IPS-15b (cell line): ENCODE measurements at regions not wholly inside any gene's neighbourhood (a gene's known extent, or its start where the extent isn't known, plus 50 kb on each side); places are given as distances from the start of the nearest gene placed in this dataset.

Experiments used
- H3K27me3 ChIP-seq: one replicate; pipeline ENCODE4 v1.6.1; 2013; ENCODE audit warnings: low read length; ENCODE audit not compliant: control insufficient read depth, insufficient read depth
- H3K36me3 ChIP-seq: one replicate; pipeline ENCODE4 v1.6.1; 2013; ENCODE audit warnings: low read length; ENCODE audit not compliant: control insufficient read depth, insufficient read depth
- H3K4me1 ChIP-seq: one replicate; pipeline ENCODE4 v1.6.1; 2013; ENCODE audit warnings: mild to moderate bottlenecking, low read length; ENCODE audit not compliant: control insufficient read depth, insufficient read depth
- H3K4me3 ChIP-seq: one replicate; pipeline ENCODE4 v1.5.1; 2013; ENCODE audit warnings: low read depth, low read length
- H3K9ac ChIP-seq: one replicate; pipeline ENCODE4 v1.6.1; 2013; ENCODE audit warnings: low read depth, mild to moderate bottlenecking, low read length
- H3K9me3 ChIP-seq: one replicate; pipeline ENCODE4 v1.6.1; 2013; ENCODE audit warnings: mild to moderate bottlenecking, low read length; ENCODE audit not compliant: control insufficient read depth, insufficient read depth

GRCh38 chr3:82240322-82240721 is 478.9 kb upstream of the GBE1 start:
- no peaks in the 10 kb centered on the region for H3K9me3 ChIP-seq
- no peaks in the 10 kb centered on the region for H3K4me1 ChIP-seq
- no peaks in the 10 kb centered on the region for H3K36me3 ChIP-seq

GRCh38 chr3:82236257-82236656 is 474.8 kb upstream of the GBE1 start:
- H3K36me3 ChIP-seq: no peaks in the 10 kb centered on the region
- no peak overlapping the region for H3K9ac ChIP-seq
- H3K9me3 ChIP-seq: no peaks in the 10 kb centered on the region
- no peak overlapping the region for H3K4me3 ChIP-seq
- no peaks in the 10 kb centered on the region for H3K4me1 ChIP-seq
- H3K27me3 ChIP-seq: no peaks in the 10 kb centered on the region

More at GRCh38 chr3:82240322-82240721, 478.9 kb upstream of the GBE1 start:
- no peak overlapping the region for H3K4me3 ChIP-seq
- no peaks in the 10 kb centered on the region for H3K27me3 ChIP-seq
- no peak overlapping the region for H3K9ac ChIP-seq

GRCh38 chr3:82229397-82229796 is 468.0 kb upstream of the GBE1 start:
- Histone ChIP-seq H3K27me3 (no peaks in the 10 kb centered on the region), H3K9ac (no peak overlapping the region), H3K36me3 (no peaks in the 10 kb centered on the region), H3K4me1 (no peaks in the 10 kb centered on the region), H3K9me3 (no peaks in the 10 kb centered on the region), H3K4me3 (no peak overlapping the region)

- Histone ChIP-seq H3K4me3 (no peak overlapping the region), H3K4me1 (no peaks in the 10 kb centered on the region), H3K36me3 (no peaks in the 10 kb centered on the region), H3K9me3 (no peaks in the 10 kb centered on the region), H3K27me3 (no peaks in the 10 kb centered on the region), H3K9ac (no peak overlapping the region)
Observed at GRCh38 chr3:82224661-82225060, 463.2 kb upstream of the GBE1 start.

- H3K36me3 ChIP-seq: no peaks in the 10 kb centered on the region
- H3K27me3 ChIP-seq: no peaks in the 10 kb centered on the region
- H3K4me1 ChIP-seq: no peaks in the 10 kb centered on the region
- H3K9me3 ChIP-seq: no peaks in the 10 kb centered on the region
- no peak overlapping the region for H3K4me3 ChIP-seq
- H3K9ac ChIP-seq: no peak overlapping the region
Observed at GRCh38 chr3:82222401-82222800, 461.0 kb upstream of the GBE1 start.

GRCh38 chr3:82217571-82217970 is 456.1 kb upstream of the GBE1 start:
- Histone ChIP-seq H3K36me3 (no peaks in the 10 kb centered on the region), H3K9me3 (no peaks in the 10 kb centered on the region), H3K9ac (no peak overlapping the region), H3K4me1 (no peaks in the 10 kb centered on the region), H3K27me3 (no peaks in the 10 kb centered on the region), H3K4me3 (no peak overlapping the region)

- Histone ChIP-seq H3K27me3 (no peaks in the 10 kb centered on the region), H3K36me3 (no peaks in the 10 kb centered on the region), H3K4me3 (no peak overlapping the region), H3K9ac (no peak overlapping the region), H3K4me1 (no peaks in the 10 kb centered on the region), H3K9me3 (no peaks in the 10 kb centered on the region)
Observed at GRCh38 chr3:82208002-82208710, 446.7 kb upstream of the GBE1 start.

GRCh38 chr3:82202269-82202668 is 440.8 kb upstream of the GBE1 start:
- H3K9ac ChIP-seq: no peak overlapping the region
- no peaks in the 10 kb centered on the region for H3K36me3 ChIP-seq
- no peak overlapping the region for H3K4me3 ChIP-seq
- no peaks in the 10 kb centered on the region for H3K4me1 ChIP-seq
- H3K27me3 ChIP-seq: no peaks in the 10 kb centered on the region
- no peaks in the 10 kb centered on the region for H3K9me3 ChIP-seq

- Histone ChIP-seq H3K4me1 (no peaks in the 10 kb centered on the region), H3K9ac (no peak overlapping the region), H3K9me3 (no peaks in the 10 kb centered on the region), H3K36me3 (no peaks in the 10 kb centered on the region), H3K4me3 (no peak overlapping the region), H3K27me3 (no peaks in the 10 kb centered on the region)
Observed at GRCh38 chr3:82201316-82201715, 439.9 kb upstream of the GBE1 start.

- Histone ChIP-seq H3K4me1 (no peaks in the 10 kb centered on the region), H3K9ac (no peak overlapping the region), H3K27me3 (no peaks in the 10 kb centered on the region), H3K9me3 (no peaks in the 10 kb centered on the region), H3K4me3 (no peak overlapping the region), H3K36me3 (no peaks in the 10 kb centered on the region)
Observed at GRCh38 chr3:82198009-82198408, 436.6 kb upstream of the GBE1 start.

- Histone ChIP-seq H3K9me3 (no peaks in the 10 kb centered on the region), H3K4me3 (no peak overlapping the region), H3K36me3 (no peaks in the 10 kb centered on the region), H3K27me3 (no peaks in the 10 kb centered on the region), H3K4me1 (no peaks in the 10 kb centered on the region), H3K9ac (no peak overlapping the region)
Observed at GRCh38 chr3:82196645-82197044, 435.2 kb upstream of the GBE1 start.

- Histone ChIP-seq H3K36me3 (no peaks in the 10 kb centered on the region), H3K4me1 (no peaks in the 10 kb centered on the region), H3K9me3 (no peaks in the 10 kb centered on the region), H3K9ac (no peak overlapping the region), H3K4me3 (no peak overlapping the region), H3K27me3 (no peaks in the 10 kb centered on the region)
Observed at GRCh38 chr3:82194870-82195269, 433.4 kb upstream of the GBE1 start.
